Astrocyte (in vitro differentiated cells and primary cell): ENCODE measurements at regions not wholly inside any gene's neighbourhood (a gene's known extent, or its start where the extent isn't known, plus 50 kb on each side); places are given as distances from the start of the nearest gene placed in this dataset.

Source experiments
- CTCF ChIP-seq: IDR thresholded peaks from 2 replicates; pipeline ENCODE4 v1.5.1; 2011; ENCODE audit warnings: low read depth, mild to moderate bottlenecking, inconsistent platforms, low read length, moderate library complexity; ENCODE audit not compliant: insufficient read depth
- EZH2 ChIP-seq: IDR thresholded peaks from 2 replicates; pipeline ENCODE4 v1.6.1; 2012; ENCODE audit warnings: mild to moderate bottlenecking, low read length, inconsistent platforms; ENCODE audit not compliant: insufficient read depth

- TF ChIP-seq CTCF: no peak
- TF ChIP-seq EZH2: no peak
Measured at GRCh38 chrX:124548571-124548970, 202.2 kb downstream of the SH2D1A start.
